CD4-positive, alpha-beta T cell treated with Interleukin-17A for 4 hours (primary cell): ENCODE measurements at regions not wholly inside any gene's neighbourhood (a gene's known extent, or its start where the extent isn't known, plus 50 kb on each side); places are given as distances from the start of the nearest gene placed in this dataset.
"Not testable (repeated sequence)": the region's sequence is repeated elsewhere in the genome, so short reads cannot be mapped to it uniquely, and the experiment has no call there.

Experiments used
- DNase-seq: peaks from one replicate; pipeline ENCODE4 v3.0.0-alpha.2; 2020; ENCODE audit warnings: mixed read lengths

- DNase-seq, result no peak
Observed at GRCh38 chr6:166719019-166719418, 92.0 kb upstream of the RPS6KA2 start.

- DNase-seq, result no peak
Observed at GRCh38 chr6:166718516-166718915, 91.5 kb upstream of the RPS6KA2 start.

GRCh38 chr6:166716910-166717617 is 90.0 kb upstream of the RPS6KA2 start:
- no peak for DNase-seq

- DNase-seq, result no peak
Observed at GRCh38 chr6:166715992-166716391, 88.9 kb upstream of the RPS6KA2 start.

- DNase-seq, result no peak
Observed at GRCh38 chr6:166715065-166715464, 88.0 kb upstream of the RPS6KA2 start.

GRCh38 chr6:166714581-166714980 is 87.5 kb upstream of the RPS6KA2 start:
- DNase-seq, result no peak

- DNase-seq, result no peak
Observed at GRCh38 chr6:166714187-166714510, 87.1 kb upstream of the RPS6KA2 start.

GRCh38 chr6:166713434-166714186 is 86.6 kb upstream of the RPS6KA2 start:
- DNase-seq, result no peak

GRCh38 chr6:166712286-166713228 is 85.5 kb upstream of the RPS6KA2 start:
- no peak for DNase-seq

- no peak for DNase-seq
Observed at GRCh38 chr6:166710084-166710483, 83.0 kb upstream of the RPS6KA2 start.

GRCh38 chr6:166708460-166708859 is 81.4 kb upstream of the RPS6KA2 start:
- no peak for DNase-seq

- peak; percentile 32 for DNase-seq
Observed at GRCh38 chr6:166707045-166707444, 80.0 kb upstream of the RPS6KA2 start.

- DNase-seq, result no peak
Observed at GRCh38 chr6:166705069-166705468, 78.0 kb upstream of the RPS6KA2 start.

- no peak for DNase-seq
Observed at GRCh38 chr6:166704171-166704570, 77.1 kb upstream of the RPS6KA2 start.

- no peak for DNase-seq
Observed at GRCh38 chr6:166703149-166703710, 76.2 kb upstream of the RPS6KA2 start.

GRCh38 chr6:166701424-166701823 is 74.4 kb upstream of the RPS6KA2 start:
- DNase-seq, result not testable (repeated sequence)

GRCh38 chr6:166700871-166701270 is 73.8 kb upstream of the RPS6KA2 start:
- DNase-seq, result not testable (repeated sequence)

GRCh38 chr6:166697113-166697512 is 70.1 kb upstream of the RPS6KA2 start:
- no peak for DNase-seq

- no peak for DNase-seq
Observed at GRCh38 chr6:166693880-166694279, 66.8 kb upstream of the RPS6KA2 start.

- DNase-seq, result no peak
Observed at GRCh38 chr6:166692723-166693302, 65.8 kb upstream of the RPS6KA2 start.

- no peak for DNase-seq
Observed at GRCh38 chr6:166691746-166692145, 64.7 kb upstream of the RPS6KA2 start.

GRCh38 chr6:166691199-166691598 is 64.1 kb upstream of the RPS6KA2 start:
- no peak for DNase-seq

- DNase-seq, result no peak
Observed at GRCh38 chr6:166689687-166690086, 62.6 kb upstream of the RPS6KA2 start.
